ENCODE measurements at regions not wholly inside any gene's neighbourhood (a gene's known extent, or its start where the extent isn't known, plus 50 kb on each side); places are given as distances from the start of the nearest gene placed in this dataset.

DNA sequence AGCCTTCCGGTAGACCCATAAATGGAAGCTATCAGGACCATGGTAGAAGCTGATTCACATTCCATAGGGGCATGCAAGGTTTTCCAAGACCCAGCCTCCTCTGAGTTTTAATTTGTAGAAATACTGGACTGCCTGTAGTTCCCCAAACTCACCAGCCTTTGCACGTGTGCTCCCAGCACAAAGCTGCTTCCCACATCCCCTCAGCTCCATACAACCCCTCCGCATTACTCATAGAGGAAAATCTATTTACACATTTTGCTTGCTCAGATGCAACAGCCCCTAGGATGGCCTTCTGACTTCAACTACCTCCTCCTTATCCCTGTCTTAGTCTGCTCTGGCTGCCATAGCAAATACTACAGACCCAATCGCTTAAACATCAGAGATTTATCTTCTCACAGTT, 336.2 kb downstream of the SETD4 start:
- Histone ChIP-seq H3K4me2 (ENCODE audit: insufficient read depth, insufficient read length, low read length) (no peak overlapping the region), H2BK20ac (ENCODE audit: low read depth, low read length, poor library complexity, severe bottlenecking) (no peak overlapping the region), H4K91ac (ENCODE audit: insufficient read length, low read depth, low read length) (no peak overlapping the region), H2BK15ac (ENCODE audit: low read depth, low read length) (no peak overlapping the region), H3T11ph (ENCODE audit: low read length) (no peak overlapping the region), H3K14ac (ENCODE audit: insufficient read depth, low read length) (no peak overlapping the region), H4K8ac (replicated peaks; ENCODE audit: insufficient read length, low read depth, low read length) (no peak overlapping the region), H3K79me1 (ENCODE audit: insufficient read depth, low read depth, low read length, poor library complexity, severe bottlenecking) (no peaks in the 10 kb centered on the region), H3K4ac (ENCODE audit: low read depth, low read length) (no peak overlapping the region), H2BK5ac (ENCODE audit: insufficient read length, low read length) (no peak overlapping the region), H3K9me3 (ENCODE audit: control insufficient read depth, low read depth, low read length) (no peaks in the 10 kb centered on the region), H2AFZ (ENCODE audit: low read length) (no peak overlapping the region), H4K5ac (ENCODE audit: insufficient read length, low read depth, low read length) (no peak overlapping the region), H3K23me2 (ENCODE audit: insufficient read length, low read depth, low read length, poor library complexity, severe bottlenecking) (no peaks in the 10 kb centered on the region), H2AK5ac (ENCODE audit: insufficient read length, low read length) (no peak overlapping the region), H3K4me1 (ENCODE audit: insufficient read depth, low read length) (no peaks in the 10 kb centered on the region), H3K56ac (ENCODE audit: insufficient read length, low read depth, low read length) (no peak overlapping the region), H3K23ac (ENCODE audit: insufficient read length, low read depth, low read length) (no peak overlapping the region), H3K9ac (ENCODE audit: extremely low read depth, insufficient read length, low read length) (no peak overlapping the region), H3K79me2 (ENCODE audit: insufficient read depth, low read length) (no peaks in the 10 kb centered on the region), H2BK12ac (ENCODE audit: insufficient read length, low read depth, low read length) (no peak overlapping the region), H3K27me3 (ENCODE audit: insufficient read depth, low read length) (no peaks in the 10 kb centered on the region), H3K18ac (ENCODE audit: insufficient read length, low read depth, low read length) (no peak overlapping the region), H2BK120ac (ENCODE audit: low read depth, low read length, poor library complexity, severe bottlenecking) (no peak overlapping the region), H4K20me1 (ENCODE audit: control insufficient read depth, insufficient read depth, insufficient read length) (no peaks in the 10 kb centered on the region), H3K27ac (ENCODE audit: insufficient read length, low read depth, low read length) (no peak overlapping the region)
- Mint-ChIP-seq H3K27ac (no peak overlapping the region; a peak in 1 of 7 replicates), H3K9me3 (peaks cover 6 to 15% of the 10 kb centered on the region in 2 experiments; a peak in 4 of 5 replicates), H3K27me3 (ENCODE audit: low read depth) (peaks cover 46% of the 10 kb centered on the region), H3K36me3 (ENCODE audit: insufficient read depth in 1 of 3, low read depth in 3 of 3) (peaks cover 0 to 6% (median 0%) of the 10 kb centered on the region in 3 experiments; a peak in 3 of 7 replicates), H3K4me1 (no peaks in the 10 kb centered on the region), H3K4me3 (no peak overlapping the region)
- no CpG with 5 or more reads among the region's 4 CpGs for WGBS (ENCODE audit: extremely low coverage, insufficient read length, low lambda C conversion rate)
- DNase-seq: no peak
- no peak for TF ChIP-seq CTCF (conservative IDR thresholded peaks at IDR 0.05)

All from H9 (cell line).